Skin epidermis (tissue), 12 donors: ENCODE measurements at regions not wholly inside any gene's neighbourhood (a gene's known extent, or its start where the extent isn't known, plus 50 kb on each side); places are given as distances from the start of the nearest gene placed in this dataset.

Experiments used
- H3K27ac ChIP-seq, 21 experiments: fragments of 200-600 bp; sonication (generic) in 11 of 21; one replicate each; pipeline ENCODE4 v1.5.0; 2020; ENCODE audit warnings: mild to moderate bottlenecking in 3 of 21, inconsistent platforms in 2 of 21, moderate library complexity in 2 of 21
- H3K4me3 ChIP-seq, 7 experiments: fragments of 200-600 bp; sonication (generic) in 2 of 7; one replicate each; pipeline ENCODE4 v1.5.0; 2020; ENCODE audit warnings: inconsistent platforms in 2 of 7, mild to moderate bottlenecking in 2 of 7, moderate library complexity in 1 of 7

GRCh38 chr14:87155856-87156488, 837.0 kb downstream of the GALC start:
- no peak overlapping the region for H3K27ac ChIP-seq
- no peak overlapping the region for H3K4me3 ChIP-seq

- Histone ChIP-seq H3K4me3 (no peak overlapping the region), H3K27ac (no peak overlapping the region)
Observed at GRCh38 chr14:87153901-87154300, 839.1 kb downstream of the GALC start.

GRCh38 chr14:87153391-87153790, 839.6 kb downstream of the GALC start:
- Histone ChIP-seq H3K27ac (no peak overlapping the region), H3K4me3 (no peak overlapping the region)

- Histone ChIP-seq H3K27ac (no peak overlapping the region), H3K4me3 (no peak overlapping the region)
Observed at GRCh38 chr14:87152693-87153092, 840.3 kb downstream of the GALC start.

- peak overlapping the region in 4 of 21 experiments; percentile 9 to 85 (median 41) for H3K27ac ChIP-seq
- H3K4me3 ChIP-seq: no peak overlapping the region
Observed at GRCh38 chr14:87149583-87150354, 843.2 kb downstream of the GALC start.

GRCh38 chr14:87148655-87149054, 844.3 kb downstream of the GALC start:
- Histone ChIP-seq H3K27ac (peak overlapping the region in 3 of 21 experiments; percentile 3 to 85 (median 31)), H3K4me3 (no peak overlapping the region)

- H3K4me3 ChIP-seq: no peak overlapping the region
- H3K27ac ChIP-seq: no peak overlapping the region
Observed at GRCh38 chr14:87142551-87143211, 850.3 kb downstream of the GALC start.

GRCh38 chr14:87141801-87142200, 851.2 kb downstream of the GALC start:
- Histone ChIP-seq H3K27ac (no peak overlapping the region), H3K4me3 (no peak overlapping the region)

GRCh38 chr14:87139299-87139698, 853.7 kb downstream of the GALC start:
- no peak overlapping the region for H3K27ac ChIP-seq

GRCh38 chr14:87133073-87133801, 859.7 kb downstream of the GALC start:
- Histone ChIP-seq H3K4me3 (no peak overlapping the region), H3K27ac (peak overlapping the region in 1 of 21 experiments; percentile 1)

More at GRCh38 chr14:87139299-87139698, 853.7 kb downstream of the GALC start:
- H3K4me3 ChIP-seq: no peak overlapping the region

GRCh38 chr14:87131879-87132278, 861.1 kb downstream of the GALC start:
- H3K4me3 ChIP-seq: no peak overlapping the region
- H3K27ac ChIP-seq: no peak overlapping the region

- Histone ChIP-seq H3K27ac (no peak overlapping the region), H3K4me3 (no peak overlapping the region)
Observed at GRCh38 chr14:87122166-87122565, 870.8 kb downstream of the GALC start.

GRCh38 chr14:87121716-87122115, 871.3 kb downstream of the GALC start:
- no peak overlapping the region for H3K27ac ChIP-seq
- no peak overlapping the region for H3K4me3 ChIP-seq

GRCh38 chr14:87115234-87115633, 877.7 kb downstream of the GALC start:
- H3K27ac ChIP-seq: no peak overlapping the region
- no peak overlapping the region for H3K4me3 ChIP-seq

- no peak overlapping the region for H3K27ac ChIP-seq
- H3K4me3 ChIP-seq: no peak overlapping the region
Observed at GRCh38 chr14:87113286-87113685, 879.7 kb downstream of the GALC start.

GRCh38 chr14:87111741-87112140, 881.2 kb downstream of the GALC start:
- peak overlapping the region in 1 of 21 experiments; percentile 45 for H3K27ac ChIP-seq
- H3K4me3 ChIP-seq: no peak overlapping the region

- H3K27ac ChIP-seq: no peak overlapping the region
- H3K4me3 ChIP-seq: no peak overlapping the region
Observed at GRCh38 chr14:87111126-87111525, 881.9 kb downstream of the GALC start.

GRCh38 chr14:87109271-87109670, 883.7 kb downstream of the GALC start:
- Histone ChIP-seq H3K27ac (peak overlapping the region in 1 of 21 experiments; percentile 28), H3K4me3 (no peak overlapping the region)

- no peak overlapping the region for H3K4me3 ChIP-seq
Observed at GRCh38 chr14:87108726-87109125, 884.3 kb downstream of the GALC start.

GRCh38 chr14:87102811-87103378, 890.1 kb downstream of the GALC start:
- Histone ChIP-seq H3K27ac (no peak overlapping the region), H3K4me3 (no peak overlapping the region)

More at GRCh38 chr14:87108726-87109125, 884.3 kb downstream of the GALC start:
- H3K27ac ChIP-seq: peak overlapping the region in 1 of 21 experiments; percentile 28
